ENCODE measurements at regions not wholly inside any gene's neighbourhood (a gene's known extent, or its start where the extent isn't known, plus 50 kb on each side); places are given as distances from the start of the nearest gene placed in this dataset.

DNA sequence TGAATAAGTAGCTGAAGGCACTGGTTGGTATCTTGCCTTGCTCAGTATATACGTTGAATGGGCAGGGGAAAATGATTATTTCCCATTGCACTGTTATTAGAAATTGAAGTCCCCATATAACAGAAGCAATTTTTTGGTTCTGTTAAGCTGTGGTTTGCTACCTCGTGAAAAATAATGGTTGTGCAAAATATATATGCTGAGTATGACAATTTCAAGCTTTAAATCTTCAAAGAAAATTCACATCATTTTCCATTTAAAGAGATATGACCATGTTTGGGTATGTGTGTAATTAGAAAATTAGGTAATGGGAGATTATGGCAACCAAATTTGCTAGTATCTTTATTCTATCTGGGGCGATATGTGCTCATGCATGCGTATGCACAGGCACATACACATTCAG is 139.8 kb downstream of the DMAC1 start:
- TF ChIP-seq, protein P1, sequence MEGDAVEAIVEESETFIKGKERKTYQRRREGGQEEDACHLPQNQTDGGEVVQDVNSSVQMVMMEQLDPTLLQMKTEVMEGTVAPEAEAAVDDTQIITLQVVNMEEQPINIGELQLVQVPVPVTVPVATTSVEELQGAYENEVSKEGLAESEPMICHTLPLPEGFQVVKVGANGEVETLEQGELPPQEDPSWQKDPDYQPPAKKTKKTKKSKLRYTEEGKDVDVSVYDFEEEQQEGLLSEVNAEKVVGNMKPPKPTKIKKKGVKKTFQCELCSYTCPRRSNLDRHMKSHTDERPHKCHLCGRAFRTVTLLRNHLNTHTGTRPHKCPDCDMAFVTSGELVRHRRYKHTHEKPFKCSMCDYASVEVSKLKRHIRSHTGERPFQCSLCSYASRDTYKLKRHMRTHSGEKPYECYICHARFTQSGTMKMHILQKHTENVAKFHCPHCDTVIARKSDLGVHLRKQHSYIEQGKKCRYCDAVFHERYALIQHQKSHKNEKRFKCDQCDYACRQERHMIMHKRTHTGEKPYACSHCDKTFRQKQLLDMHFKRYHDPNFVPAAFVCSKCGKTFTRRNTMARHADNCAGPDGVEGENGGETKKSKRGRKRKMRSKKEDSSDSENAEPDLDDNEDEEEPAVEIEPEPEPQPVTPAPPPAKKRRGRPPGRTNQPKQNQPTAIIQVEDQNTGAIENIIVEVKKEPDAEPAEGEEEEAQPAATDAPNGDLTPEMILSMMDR (IDR thresholded peaks at IDR 0.05) = no peak
- TF ChIP-seq POLR2A (IDR thresholded peaks at IDR 0.05) = no peak

Measured in heart left ventricle (tissue), 13 donors.